ENCODE measurements at regions not wholly inside any gene's neighbourhood (a gene's known extent, or its start where the extent isn't known, plus 50 kb on each side); places are given as distances from the start of the nearest gene placed in this dataset.

- TF ChIP-seq CTCF (optimal IDR thresholded peaks at IDR 0.05 in 1 of 3, IDR thresholded peaks at IDR 0.05 in 1 of 3, conservative IDR thresholded peaks at IDR 0.05 in 1 of 3; ENCODE audit: extremely low read depth in 1 of 3, insufficient read depth in 2 of 3, low read length in 3 of 3) (no peak), EZH2 (IDR thresholded peaks at IDR 0.05; ENCODE audit: low read length) (no peak)
Observed at GRCh38 chr4:124277691-124278090, 434.8 kb downstream of the ANKRD50 start.
